Endothelial cell of umbilical vein (primary cell): ENCODE measurements at regions not wholly inside any gene's neighbourhood (a gene's known extent, or its start where the extent isn't known, plus 50 kb on each side); places are given as distances from the start of the nearest gene placed in this dataset.

ENCODE experiments used
- BruUV-seq: library from RNA; stranded (reverse); fragments of 400-500 nt; replicated peaks from 2 replicates; lab custom pipeline; 2021; lab: Mats Ljungman, UMichigan
- CTCF ChIA-PET: fragments of 300-600, 350-600 bp; sonication (Branson Sonifier 250); formaldehyde crosslinking; loops from one replicate; lab custom pipeline; 2021; ENCODE audit warnings: antibody characterized with exemption, inconsistent platforms; lab: Charles Lee
- POLR2A ChIA-PET: fragments of 300-600, 350-600 bp; sonication (Branson Sonifier 250); formaldehyde crosslinking; loops from one replicate; lab custom pipeline; 2021; ENCODE audit warnings: antibody characterized with exemption, inconsistent platforms; lab: Charles Lee
- DNase-seq: peaks from one replicate; pipeline ENCODE4 v3.0.0-alpha.2; 2011; ENCODE audit warnings: low read depth, low spot score
- FAIRE-seq: peaks from 2 replicates; lab custom pipeline; 2011; peaks lifted over from hg19 to GRCh38; lab: Jason Lieb, UNC
- H2AFZ ChIP-seq: 2 replicates; pipeline ENCODE4 v1.6.0; 2012; ENCODE audit warnings: low read depth, low read length, control low read depth, inconsistent platforms
- H3K27ac ChIP-seq: 2 replicates; pipeline ENCODE4 v1.5.1; 2011; ENCODE audit warnings: low read depth, mild to moderate bottlenecking, control low read depth, low read length, moderate library complexity; ENCODE audit not compliant: insufficient read depth
- H3K27me3 ChIP-seq, 2 experiments: 2 replicates each; pipeline versions ENCODE4 v1.6.0 to v1.6.1; 2011; ENCODE audit warnings: low read length in 2 of 2, mixed read lengths in 1 of 2; ENCODE audit not compliant: control insufficient read depth in 2 of 2, insufficient read depth in 2 of 2
- H3K36me3 ChIP-seq, 2 experiments: 2 replicates in 1 of 2; 3 replicates in 1 of 2; pipeline ENCODE4 v1.5.1; 2011; ENCODE audit warnings: low read length in 2 of 2, mild to moderate bottlenecking in 1 of 2, moderate library complexity in 1 of 2; ENCODE audit not compliant: control insufficient read depth in 2 of 2, insufficient read depth in 2 of 2; ENCODE audit errors: extremely low read depth in 1 of 2
- H3K4me1 ChIP-seq: 3 replicates; pipeline ENCODE4 v1.5.1; 2011; ENCODE audit warnings: mild to moderate bottlenecking, low read length; ENCODE audit not compliant: control insufficient read depth, insufficient read depth; ENCODE audit errors: extremely low read depth
- H3K4me2 ChIP-seq: 2 replicates; pipeline ENCODE4 v1.6.1; 2011; ENCODE audit warnings: low read length, control low read depth, mixed read lengths; ENCODE audit not compliant: insufficient read depth
- H3K4me3 ChIP-seq, 3 experiments: fragments of 200-600 bp in 1 of 3; sonication (generic), shearing (Covaris generic) in 1 of 3; replicated peaks in 1 of 3; 2 replicates each; pipeline ENCODE4 v1.5.1; 2011 to 2016; ENCODE audit warnings: control low read depth in 3 of 3, low read length in 3 of 3, mild to moderate bottlenecking in 2 of 3, inconsistent platforms in 1 of 3, low read depth in 1 of 3, moderate library complexity in 1 of 3; ENCODE audit not compliant: insufficient read depth in 1 of 3
- H3K79me2 ChIP-seq: 2 replicates; pipeline ENCODE4 v1.6.0; 2012; ENCODE audit warnings: low read length, inconsistent platforms; ENCODE audit not compliant: control insufficient read depth, insufficient read depth
- H3K9ac ChIP-seq: replicated peaks from 2 replicates; pipeline ENCODE3; 2011; ENCODE audit warnings: low read length, control low read depth; ENCODE audit not compliant: insufficient read depth; ENCODE audit errors: extremely low read depth
- H3K9me1 ChIP-seq: replicated peaks from 3 replicates; pipeline ENCODE4 v1.6.0; 2011; ENCODE audit warnings: mild to moderate bottlenecking, low read length; ENCODE audit not compliant: control insufficient read depth, insufficient read depth; ENCODE audit errors: extremely low read depth
- H3K9me3 ChIP-seq: replicated peaks from 2 replicates; pipeline ENCODE4 v1.5.1; 2012; ENCODE audit warnings: low read length, inconsistent platforms; ENCODE audit not compliant: control insufficient read depth, insufficient read depth
- H4K20me1 ChIP-seq: replicated peaks from 2 replicates; pipeline ENCODE3; 2011; ENCODE audit warnings: mild to moderate bottlenecking, low read length; ENCODE audit not compliant: control insufficient read depth, insufficient read depth; ENCODE audit errors: extremely low read depth
- CTCF ChIP-seq, 2 donors: IDR thresholded peaks; 1 replicate in 1 of 2; 2 replicates in 1 of 2; pipeline ENCODE4 v1.5.1; 2011; ENCODE audit warnings: low read length in 2 of 2, mild to moderate bottlenecking in 2 of 2, moderate library complexity in 2 of 2, control low read depth in 1 of 2, inconsistent platforms in 1 of 2, low read depth in 1 of 2; ENCODE audit not compliant: insufficient read depth in 1 of 2; ENCODE audit errors: extremely low read depth in 1 of 2
- EZH2 ChIP-seq: IDR thresholded peaks from 2 replicates; pipeline ENCODE4 v1.6.1; 2012; ENCODE audit warnings: borderline replicate concordance, low read depth, mild to moderate bottlenecking, moderate library complexity, low read length, inconsistent platforms; ENCODE audit not compliant: severe bottlenecking
- FOS ChIP-seq: IDR thresholded peaks from 2 replicates; pipeline ENCODE4 v1.6.1; 2011; ENCODE audit warnings: mild to moderate bottlenecking, low read length, moderate library complexity, borderline replicate concordance; ENCODE audit not compliant: insufficient read depth
- GATA2 ChIP-seq: IDR thresholded peaks from 2 replicates; pipeline ENCODE4 v1.7.0; 2011; ENCODE audit warnings: low read depth, mild to moderate bottlenecking, moderate library complexity, mixed read lengths, low read length; ENCODE audit not compliant: insufficient read length, insufficient read depth
- JUN ChIP-seq: IDR thresholded peaks from 2 replicates; pipeline ENCODE4 v1.6.1; 2011; ENCODE audit warnings: borderline replicate concordance, low read depth; ENCODE audit not compliant: insufficient read length, insufficient read depth
- MAX ChIP-seq: IDR thresholded peaks from 2 replicates; pipeline ENCODE4 v1.6.1; 2011; ENCODE audit not compliant: insufficient read depth, insufficient read length
- MYC ChIP-seq: IDR thresholded peaks from one replicate; pipeline ENCODE4 v1.6.1; 2011; ENCODE audit warnings: mild to moderate bottlenecking, low read depth, low read length
- POLR2A ChIP-seq: IDR thresholded peaks from 2 replicates; pipeline ENCODE4 v1.6.1; 2012; ENCODE audit warnings: low read depth, mild to moderate bottlenecking, control low read depth, low read length
- POLR2AphosphoS5 ChIP-seq: IDR thresholded peaks from 2 replicates; pipeline ENCODE4 v1.6.1; 2012; ENCODE audit warnings: low read depth, mild to moderate bottlenecking, control low read depth, low read length, moderate library complexity; ENCODE audit not compliant: insufficient read depth
- dilution Hi-C: fragments of 300-500 bp; cut with MboI; formaldehyde crosslinking; loops from one replicate; pipeline ENCODE4 v1.15.0; 2019; ENCODE audit warnings: low sequenced_read_pairs; ENCODE audit not compliant: extremely low pct_ligation_motif_present
- intact Hi-C: fragments of 100-400 bp; cut with micrococcal nuclease; formaldehyde crosslinking; loops from one replicate; pipeline ENCODE4 v1.10.0; 2022

GRCh38 chr15:62270216-62270921, 105.3 kb upstream of the C2CD4B start:
- H3K4me3 ChIP-seq: no peak overlapping the region
- no peaks in the 10 kb centered on the region for H4K20me1 ChIP-seq
- no peaks in the 10 kb centered on the region for H3K9me1 ChIP-seq
- H3K27ac ChIP-seq: no peak overlapping the region
- no peak for FAIRE-seq
- H2AFZ ChIP-seq: no peak overlapping the region
- no peaks in the 10 kb centered on the region for H3K27me3 ChIP-seq
- BruUV-seq: no TSS peak
- TF ChIP-seq MAX: no peak
- TF ChIP-seq POLR2AphosphoS5: no peak
- TF ChIP-seq MYC: no peak
- no peak for TF ChIP-seq FOS
- TF ChIP-seq GATA2: no peak
- no peak for TF ChIP-seq POLR2A
- TF ChIP-seq JUN: no peak
- TF ChIP-seq CTCF (IDR thresholded peaks at IDR 0.05; ENCODE audit: extremely low read depth in 1 of 2, insufficient read depth in 1 of 2, low read depth in 1 of 2, low read length in 2 of 2): no peak
- TF ChIP-seq EZH2: no peak
- intact Hi-C loops (no loop called here), dilution Hi-C loops (no loop called here)
- no peaks in the 10 kb centered on the region for H3K4me1 ChIP-seq
- CTCF ChIA-PET: interaction anchor here (1.6 kb wide), 1 partner anchor 16 kb away, joined by 5 read pairs; no protein-coding TSS in a partner anchor
- H3K36me3 ChIP-seq: no peaks in the 10 kb centered on the region
- no peak for DNase-seq
- H3K9me3 ChIP-seq: peaks cover 2% of the 10 kb centered on the region
- no peaks in the 10 kb centered on the region for H3K79me2 ChIP-seq
- POLR2A ChIA-PET: no interaction called here
- H3K4me2 ChIP-seq: no peak overlapping the region
- no peak overlapping the region for H3K9ac ChIP-seq
